Limb (tissue), 2 donors: ENCODE measurements at regions not wholly inside any gene's neighbourhood (a gene's known extent, or its start where the extent isn't known, plus 50 kb on each side); places are given as distances from the start of the nearest gene placed in this dataset.

ENCODE experiments used
- DNase-seq, 2 donors: peaks; one replicate each; pipeline ENCODE4 v3.0.0-alpha.2; 2016; ENCODE audit errors: extremely low spot score in 2 of 2

DNA sequence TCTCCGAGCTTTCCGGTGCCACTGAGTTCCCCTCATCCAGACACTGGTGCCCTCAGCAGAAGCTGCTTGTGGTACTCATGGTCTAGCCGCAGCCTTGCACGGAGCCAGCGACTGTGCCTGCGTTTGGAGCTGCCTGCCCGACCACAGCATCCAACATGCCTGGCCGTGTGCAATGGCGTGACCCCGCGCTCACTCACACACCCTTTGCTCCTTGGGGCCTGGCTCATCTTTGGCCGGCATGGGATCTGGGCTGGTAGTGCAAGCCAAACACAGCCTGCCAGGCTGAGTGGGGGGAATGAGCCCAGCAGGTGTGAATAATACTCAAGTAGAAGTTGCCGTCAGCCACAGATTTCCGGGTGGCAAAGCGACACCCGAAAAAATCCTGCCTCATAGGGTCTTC is 1178.7 kb upstream of the GBE1 start:
- no peak for DNase-seq

DNA sequence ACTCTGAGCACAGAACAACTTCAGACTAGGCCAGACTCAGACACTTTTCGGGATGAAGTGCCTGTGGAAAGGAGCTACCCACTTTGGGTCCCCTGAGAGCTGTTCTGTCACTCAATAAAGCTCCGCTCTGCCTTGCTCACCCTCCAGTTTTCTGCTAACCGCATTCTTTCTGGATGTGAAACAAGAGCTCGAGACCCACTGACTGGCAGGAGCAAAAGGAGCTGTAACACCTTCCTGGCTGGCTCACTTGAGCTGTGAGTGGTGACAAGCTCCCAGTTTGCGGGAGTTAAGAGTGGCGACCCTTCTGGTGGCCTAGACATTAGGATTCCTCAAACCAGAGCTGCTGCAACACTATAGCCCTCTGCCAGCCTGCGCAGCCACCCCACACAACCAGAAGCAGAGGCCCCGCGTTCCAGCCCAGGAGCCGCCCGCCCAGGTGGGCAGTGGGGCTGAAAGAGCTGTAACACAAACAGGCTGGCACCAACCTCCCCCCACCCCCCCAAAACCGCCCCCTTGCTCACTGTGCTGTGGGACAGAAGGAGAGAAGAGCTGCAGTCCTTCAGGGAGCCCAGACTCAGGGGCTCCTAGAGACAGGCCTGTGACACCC is 1178.1 kb upstream of the GBE1 start:
- no peak for DNase-seq

- DNase-seq, result no peak
Observed at GRCh38 chr3:82938821-82939328, 1177.4 kb upstream of the GBE1 start.

- peak in 1 of 2 donors; percentile 6 for DNase-seq
Observed at GRCh38 chr3:82927309-82928253, 1166.1 kb upstream of the GBE1 start.

DNA sequence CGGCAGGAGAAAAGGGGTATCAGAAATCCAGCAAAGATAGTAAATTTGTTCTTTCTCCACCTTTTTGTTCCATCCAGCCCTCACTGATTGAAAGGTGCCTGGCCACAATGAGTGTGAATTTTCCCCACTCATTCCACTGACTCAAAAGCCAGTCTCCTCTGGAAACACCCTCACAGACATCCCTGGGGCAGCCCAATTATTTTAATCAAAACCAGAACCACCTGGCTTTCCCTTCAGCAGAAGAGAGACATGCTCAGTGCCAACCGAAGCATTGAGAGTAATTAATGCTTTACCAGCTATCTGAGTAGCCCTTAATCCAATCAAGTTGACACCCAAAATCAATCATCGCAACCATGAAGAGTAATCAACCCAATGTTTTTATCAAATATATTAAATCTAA is 1129.6 kb upstream of the GBE1 start:
- no peak for DNase-seq

DNA sequence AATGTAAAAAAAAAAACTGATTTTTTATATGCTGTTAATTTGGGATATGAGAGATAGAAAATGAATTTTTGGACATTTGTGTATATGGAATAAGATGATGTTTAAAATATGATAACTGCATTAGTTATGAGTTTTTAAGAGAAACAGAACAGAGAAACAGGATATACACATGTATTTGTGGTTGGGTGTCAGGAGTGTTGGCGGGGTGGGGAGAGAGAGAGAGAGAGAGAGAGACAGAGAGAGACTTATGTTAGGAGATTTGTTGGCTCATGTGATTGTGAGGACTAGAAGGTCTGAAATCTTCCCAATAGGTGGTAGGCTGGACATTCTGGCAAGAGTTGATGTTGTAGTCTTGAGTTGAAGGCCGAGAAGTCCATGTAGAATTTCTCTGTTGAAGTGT is 1121.6 kb upstream of the GBE1 start:
- no peak for DNase-seq

GRCh38 chr3:82875401-82875800 is 1114.0 kb upstream of the GBE1 start:
- DNase-seq, result no peak

GRCh38 chr3:82839871-82840270 is 1078.4 kb upstream of the GBE1 start:
- DNase-seq, result no peak

- DNase-seq, result no peak
Observed at GRCh38 chr3:82834098-82834497, 1072.7 kb upstream of the GBE1 start.

DNA sequence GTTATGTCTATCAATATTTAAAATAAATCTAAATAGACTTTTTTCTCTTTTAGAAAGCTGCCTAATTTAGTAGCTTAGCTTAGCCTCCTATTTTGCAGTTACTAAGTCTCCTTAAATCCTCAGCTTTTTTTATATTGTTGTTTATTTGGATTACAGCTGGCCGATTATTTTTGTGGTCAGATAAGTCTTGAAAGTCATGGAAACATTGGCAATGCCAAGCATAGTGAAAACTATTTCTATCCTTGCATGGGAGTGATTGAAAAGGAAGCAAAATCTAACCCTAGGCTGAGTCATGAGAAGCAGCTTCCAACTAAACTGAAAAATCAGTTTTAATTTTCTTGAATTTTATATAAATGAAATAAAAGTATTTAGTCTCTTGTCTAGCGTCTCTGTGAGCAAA is 1063.0 kb upstream of the GBE1 start:
- no peak for DNase-seq

DNA sequence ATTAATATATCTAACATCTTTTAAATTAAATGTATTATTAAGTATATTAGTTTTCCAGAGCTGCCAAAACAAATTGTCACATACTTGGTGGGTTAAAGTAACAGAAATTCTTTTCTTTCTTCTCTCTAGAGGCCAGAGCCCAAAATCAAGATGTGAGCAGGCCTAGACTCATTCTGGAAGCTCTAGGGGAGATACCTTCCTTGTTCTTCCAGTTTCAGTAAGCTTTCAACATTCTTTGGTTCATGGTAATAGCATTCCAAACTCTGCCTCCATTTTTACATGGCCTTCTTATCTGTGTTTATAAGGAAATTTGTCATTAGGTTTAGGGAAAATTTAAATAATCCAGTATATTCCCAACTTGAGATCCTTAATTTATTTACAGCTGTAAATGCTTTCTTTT is 1054.6 kb upstream of the GBE1 start:
- no peak for DNase-seq

DNA sequence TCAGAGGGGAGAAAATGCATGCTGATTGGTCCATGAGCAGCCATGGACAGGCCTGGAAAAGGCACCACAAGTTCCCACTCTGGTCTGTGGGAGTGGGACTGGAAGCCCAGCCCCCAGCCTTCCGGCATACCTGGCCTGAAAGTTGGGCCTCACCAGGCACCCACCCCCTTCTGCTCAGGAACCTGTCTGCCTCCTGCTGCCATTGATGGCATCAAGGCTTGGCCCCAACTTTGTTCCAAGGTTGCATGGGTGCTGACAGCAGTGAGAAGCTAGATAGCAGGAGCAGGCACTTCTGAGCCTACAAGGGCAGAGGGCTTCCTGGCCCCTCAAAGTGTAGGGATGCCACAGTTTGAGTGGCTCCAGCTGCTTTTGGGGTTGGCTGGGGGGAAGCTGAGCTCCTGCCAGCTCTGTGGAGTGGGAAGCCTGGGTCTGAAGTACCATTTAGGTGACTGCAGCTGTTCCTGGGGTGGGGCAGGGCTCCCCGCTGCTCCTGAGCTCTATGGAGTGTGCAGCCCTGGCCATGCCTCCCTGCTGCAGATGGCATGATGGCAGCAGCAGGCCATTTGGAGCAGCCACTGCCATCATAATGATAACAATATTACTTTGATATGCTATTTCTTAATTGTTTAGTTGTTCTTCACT is 1054.1 kb upstream of the GBE1 start:
- no peak for DNase-seq

DNA sequence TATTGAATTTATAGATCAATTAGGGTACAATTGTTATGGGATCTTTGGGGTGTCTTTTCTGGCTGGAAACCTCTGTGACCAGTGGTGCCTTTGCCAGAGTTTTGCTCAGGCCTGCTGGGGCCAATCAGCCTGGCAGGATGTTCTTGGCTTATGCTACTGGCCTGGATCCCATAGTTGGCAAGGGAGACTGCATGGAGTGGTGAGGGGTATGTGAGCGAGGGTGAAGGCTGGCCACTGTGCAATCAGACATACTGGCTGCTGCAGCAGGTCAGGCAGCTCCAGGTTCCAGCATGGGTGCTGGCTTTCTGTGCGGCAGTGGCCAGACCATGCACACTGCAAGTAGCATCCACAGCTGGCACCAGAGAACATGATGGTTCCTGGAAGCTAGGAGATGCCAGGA is 1053.2 kb upstream of the GBE1 start:
- no peak for DNase-seq

DNA sequence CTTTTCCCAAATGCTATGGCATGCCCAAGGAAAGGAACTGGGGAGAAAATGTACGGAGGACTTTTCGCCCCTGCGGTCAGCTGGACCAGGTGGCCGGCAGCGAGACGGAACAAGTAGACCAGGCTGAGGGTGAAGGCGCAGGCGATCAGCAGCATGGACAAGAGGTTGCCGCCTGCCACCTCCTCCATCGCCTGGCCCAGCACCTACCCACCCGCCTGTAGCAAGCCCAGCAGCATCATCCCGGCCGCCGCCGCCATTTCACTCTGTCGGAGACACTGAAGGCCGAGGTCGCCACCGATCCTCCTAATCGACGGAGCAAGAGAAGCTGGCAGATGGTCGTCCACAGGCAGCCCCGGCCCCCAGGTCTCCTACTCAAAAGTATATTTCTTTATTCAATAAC is 1046.3 kb upstream of the GBE1 start:
- no peak for DNase-seq

- no peak for DNase-seq
Observed at GRCh38 chr3:82802501-82802900, 1041.1 kb upstream of the GBE1 start.

DNA sequence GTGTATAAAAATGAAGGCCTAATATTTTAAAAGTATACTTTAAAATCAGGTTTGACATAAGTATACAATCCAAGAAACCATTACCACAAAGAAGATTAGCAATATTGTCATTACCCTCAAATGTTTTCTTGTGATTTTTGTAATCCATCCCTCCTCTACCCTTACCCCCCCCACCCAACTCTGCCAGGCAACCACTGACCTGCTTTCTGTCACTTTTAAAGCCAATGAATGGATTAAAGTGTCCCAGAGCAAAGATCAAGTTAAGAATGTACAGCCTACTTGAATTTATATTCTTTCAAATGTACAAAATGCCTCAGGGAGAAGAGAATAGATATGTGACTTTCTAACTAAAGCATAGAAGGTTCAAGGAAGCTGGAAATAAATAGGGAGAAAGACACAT is 1038.8 kb upstream of the GBE1 start:
- no peak for DNase-seq

GRCh38 chr3:82796765-82797164 is 1035.3 kb upstream of the GBE1 start:
- DNase-seq, result no peak

DNA sequence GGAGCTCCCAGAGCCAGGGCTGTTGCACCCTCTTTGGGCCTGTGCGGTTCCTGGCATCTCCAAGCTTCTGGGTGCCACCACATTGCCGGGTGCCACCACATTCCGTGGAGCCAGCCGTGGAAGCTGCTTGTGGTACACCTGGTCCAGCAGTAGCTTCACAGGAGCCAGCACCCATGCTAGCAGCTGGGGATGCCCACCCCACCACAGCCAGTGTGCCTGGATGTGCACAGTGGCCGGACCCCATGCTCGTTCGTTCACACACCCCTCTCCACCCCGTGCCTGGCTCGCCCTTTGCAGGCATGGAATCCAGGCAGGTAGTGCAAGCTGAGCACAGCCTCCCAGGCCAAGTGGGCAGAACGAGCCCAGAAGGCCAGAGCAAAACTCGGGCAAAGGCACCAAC is 1029.8 kb upstream of the GBE1 start:
- DNase-seq, result no peak

DNA sequence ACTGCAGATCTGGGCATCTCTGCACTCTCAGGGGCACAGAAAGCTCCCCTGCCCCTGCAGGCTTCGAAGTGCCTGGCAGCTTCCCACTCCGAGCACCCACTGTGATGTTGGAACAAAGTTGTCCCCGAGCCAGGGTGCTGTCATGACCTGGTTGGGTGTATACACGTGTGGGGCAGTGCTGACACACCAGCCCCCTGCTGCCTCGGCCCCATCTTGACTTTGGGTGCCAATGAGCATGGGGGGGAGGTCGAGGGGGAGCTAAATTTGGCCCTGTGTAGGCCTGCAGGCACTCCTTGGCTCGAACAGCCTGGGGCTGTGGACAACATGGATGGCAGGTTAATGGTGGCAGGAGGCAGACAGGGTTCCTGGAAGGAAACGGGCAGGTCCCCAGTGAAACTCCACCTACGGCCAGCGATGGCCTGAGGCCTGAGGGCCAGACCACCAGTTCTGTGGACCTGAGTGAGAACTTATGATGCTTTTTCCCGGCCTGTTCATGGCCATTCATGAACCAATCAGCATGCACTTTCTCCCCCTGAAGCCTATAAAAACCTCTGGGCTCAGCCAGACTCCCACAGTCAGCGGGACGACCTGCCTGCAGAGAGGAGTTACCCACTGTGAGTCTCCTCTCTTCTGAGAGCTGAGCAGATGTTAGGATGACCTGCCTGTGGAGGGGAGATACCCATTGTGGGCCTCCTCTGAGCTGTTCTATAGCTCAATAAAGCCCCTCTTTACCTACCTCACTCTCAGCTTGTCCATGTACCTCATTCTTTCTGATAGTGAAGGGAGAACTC is 1029.1 kb upstream of the GBE1 start:
- DNase-seq, result no peak

DNA sequence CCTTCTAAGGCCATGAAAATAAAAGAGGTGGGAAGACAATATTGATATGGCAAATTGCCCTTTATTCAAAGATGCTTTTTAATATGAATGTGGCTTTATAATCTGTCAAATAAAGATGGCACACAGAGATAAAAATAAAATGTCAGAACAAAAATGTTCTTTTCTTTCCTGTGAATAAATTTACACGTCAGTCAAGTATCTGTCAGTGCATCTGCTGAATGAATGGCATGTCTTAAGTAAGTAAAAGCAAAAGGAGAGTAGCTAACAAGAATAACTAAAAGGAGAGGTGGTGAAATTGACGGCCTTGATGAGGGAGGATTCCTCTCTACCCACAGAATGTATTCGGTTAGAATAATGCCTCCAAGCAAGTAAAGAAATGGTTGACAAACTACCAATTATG is 1021.7 kb upstream of the GBE1 start:
- no peak for DNase-seq

GRCh38 chr3:82773207-82773606 is 1011.8 kb upstream of the GBE1 start:
- no peak for DNase-seq

GRCh38 chr3:82764521-82764920 is 1003.1 kb upstream of the GBE1 start:
- no peak for DNase-seq
